ENCODE measurements at regions not wholly inside any gene's neighbourhood (a gene's known extent, or its start where the extent isn't known, plus 50 kb on each side); places are given as distances from the start of the nearest gene placed in this dataset.

- no peak for TF ChIP-seq CREB1 (IDR thresholded peaks at IDR 0.05; ENCODE audit: low read depth)
- TF ChIP-seq EP300 (IDR thresholded peaks at IDR 0.05; ENCODE audit: borderline replicate concordance) = no peak
- TF ChIP-seq EGR1 (IDR thresholded peaks at IDR 0.05) = no peak
- TF ChIP-seq REST (IDR thresholded peaks at IDR 0.05; ENCODE audit: low read depth) = no peak
- no peak for TF ChIP-seq TCF12 (IDR thresholded peaks at IDR 0.05; ENCODE audit: low read depth)
- TF ChIP-seq, protein P1, sequence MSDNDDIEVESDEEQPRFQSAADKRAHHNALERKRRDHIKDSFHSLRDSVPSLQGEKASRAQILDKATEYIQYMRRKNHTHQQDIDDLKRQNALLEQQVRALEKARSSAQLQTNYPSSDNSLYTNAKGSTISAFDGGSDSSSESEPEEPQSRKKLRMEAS (IDR thresholded peaks at IDR 0.05) = no peak
- no peak for TF ChIP-seq TEAD4 (IDR thresholded peaks at IDR 0.05)
- TF ChIP-seq RAD21 (IDR thresholded peaks at IDR 0.05; ENCODE audit: low read depth) = no peak
These were observed 309.8 kb downstream of the TMEM121 start for GRCh38 chr14:105836160-105836559.
